Mammary epithelial cell (primary cell): ENCODE measurements at regions not wholly inside any gene's neighbourhood (a gene's known extent, or its start where the extent isn't known, plus 50 kb on each side); places are given as distances from the start of the nearest gene placed in this dataset.

Experiments
- EZH2 ChIP-seq: IDR thresholded peaks from 2 replicates; pipeline ENCODE4 v1.6.1; 2012; ENCODE audit warnings: low read length, inconsistent platforms, borderline replicate concordance
- TF ChIP-seq, protein P1 (sequence below), 2 donors: IDR thresholded peaks in 1 of 2; conservative IDR thresholded peaks in 1 of 2; 2 replicates each; pipeline ENCODE4 v1.5.1; 2011 to 2012; ENCODE audit warnings: inconsistent platforms in 2 of 2, low read length in 2 of 2, mild to moderate bottlenecking in 2 of 2, control low read depth in 1 of 2, low read depth in 1 of 2; ENCODE audit not compliant: insufficient read depth in 1 of 2; ENCODE audit errors: extremely low read depth in 1 of 2

DNA sequence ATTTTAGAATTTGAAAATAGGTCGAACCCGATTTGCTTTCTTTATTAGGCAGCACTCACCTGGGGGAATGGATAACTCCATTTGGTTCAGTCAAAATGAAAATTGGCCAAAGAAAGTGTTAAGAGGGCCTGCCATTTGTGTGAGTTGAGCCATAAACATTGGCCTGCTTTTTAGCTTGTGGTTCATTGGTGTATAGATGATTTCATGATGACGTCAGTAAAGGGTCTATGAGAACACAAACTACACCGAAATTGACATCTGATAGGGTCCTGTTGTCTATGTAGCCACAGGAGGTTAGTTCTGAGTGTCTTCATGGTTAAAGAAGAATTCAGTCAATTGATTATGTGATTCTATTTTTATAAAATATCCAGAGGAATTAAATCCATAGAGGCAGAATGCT is 1001.5 kb upstream of the EEF2KMT start:
- TF ChIP-seq, protein P1, sequence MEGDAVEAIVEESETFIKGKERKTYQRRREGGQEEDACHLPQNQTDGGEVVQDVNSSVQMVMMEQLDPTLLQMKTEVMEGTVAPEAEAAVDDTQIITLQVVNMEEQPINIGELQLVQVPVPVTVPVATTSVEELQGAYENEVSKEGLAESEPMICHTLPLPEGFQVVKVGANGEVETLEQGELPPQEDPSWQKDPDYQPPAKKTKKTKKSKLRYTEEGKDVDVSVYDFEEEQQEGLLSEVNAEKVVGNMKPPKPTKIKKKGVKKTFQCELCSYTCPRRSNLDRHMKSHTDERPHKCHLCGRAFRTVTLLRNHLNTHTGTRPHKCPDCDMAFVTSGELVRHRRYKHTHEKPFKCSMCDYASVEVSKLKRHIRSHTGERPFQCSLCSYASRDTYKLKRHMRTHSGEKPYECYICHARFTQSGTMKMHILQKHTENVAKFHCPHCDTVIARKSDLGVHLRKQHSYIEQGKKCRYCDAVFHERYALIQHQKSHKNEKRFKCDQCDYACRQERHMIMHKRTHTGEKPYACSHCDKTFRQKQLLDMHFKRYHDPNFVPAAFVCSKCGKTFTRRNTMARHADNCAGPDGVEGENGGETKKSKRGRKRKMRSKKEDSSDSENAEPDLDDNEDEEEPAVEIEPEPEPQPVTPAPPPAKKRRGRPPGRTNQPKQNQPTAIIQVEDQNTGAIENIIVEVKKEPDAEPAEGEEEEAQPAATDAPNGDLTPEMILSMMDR (conservative IDR thresholded peaks at IDR 0.05 in 1 of 2, IDR thresholded peaks at IDR 0.05 in 1 of 2; ENCODE audit: extremely low read depth in 1 of 2, insufficient read depth in 1 of 2, low read depth in 1 of 2, low read length in 2 of 2) = no peak
- TF ChIP-seq EZH2 = no peak
